Uterus (tissue), 3 donors: ENCODE measurements at regions not wholly inside any gene's neighbourhood (a gene's known extent, or its start where the extent isn't known, plus 50 kb on each side); places are given as distances from the start of the nearest gene placed in this dataset.

Experiments used
- DNase-seq, 2 donors: peaks; one replicate each; pipeline ENCODE4 v3.0.0-alpha.2; 2019 to 2020
- H3K27ac ChIP-seq, 2 donors: fragments of 200-600 bp; sonication (generic); 1 replicate in 1 of 2; 2 replicates in 1 of 2; pipeline ENCODE4 v1.5.1; 2016 to 2018
- H3K27me3 ChIP-seq, 2 donors: fragments of 200-600 bp; sonication (generic); one replicate each; pipeline ENCODE4 v1.5.1; 2018 to 2019; ENCODE audit warnings: control low read depth in 1 of 2
- H3K36me3 ChIP-seq, 2 donors: fragments of 200-600 bp; sonication (generic); one replicate each; pipeline ENCODE4 v1.5.1; 2019; ENCODE audit warnings: control low read depth in 1 of 2
- H3K4me1 ChIP-seq, 2 donors: fragments of 200-600 bp; sonication (generic); one replicate each; pipeline ENCODE4 v1.5.1; 2018 to 2019; ENCODE audit warnings: control low read depth in 1 of 2
- H3K4me3 ChIP-seq, 2 donors: fragments of 200-600 bp; sonication (generic); 1 replicate in 1 of 2; 2 replicates in 1 of 2; pipeline ENCODE4 v1.5.1; 2018 to 2019; ENCODE audit warnings: mild to moderate bottlenecking in 1 of 2
- H3K9me3 ChIP-seq, 2 donors: fragments of 200-600 bp; sonication (generic); one replicate each; pipeline ENCODE4 v1.5.1; 2019; ENCODE audit warnings: control low read depth in 1 of 2
- CTCF ChIP-seq, 4 experiments: fragments of 200-600 bp in 2 of 4; fragments of 450-650 bp in 2 of 4; sonication (generic) in 2 of 4; IDR thresholded peaks; one replicate each; pipeline ENCODE4 v1.5.1; 2016 to 2019; ENCODE audit warnings: antibody characterized with exemption in 4 of 4, mild to moderate bottlenecking in 2 of 4, moderate library complexity in 1 of 4
- POLR2A ChIP-seq, 2 donors: fragments of 450-650 bp; IDR thresholded peaks; one replicate each; pipeline ENCODE4 v1.6.1; 2016; ENCODE audit warnings: antibody characterized with exemption in 2 of 2, mild to moderate bottlenecking in 1 of 2, moderate library complexity in 1 of 2
- intact Hi-C: fragments of 100-400 bp; cut with DNase I; formaldehyde crosslinking; loops from one replicate; pipeline ENCODE4 v1.15.1; 2023; ENCODE audit warnings: low total_unique reads
- donor health status: DM: yes; HTN: yes; CAD: no.

- H3K36me3 ChIP-seq, result no peaks in the 10 kb centered on the region
- no peaks in the 10 kb centered on the region for H3K27me3 ChIP-seq
- no peaks in the 10 kb centered on the region for H3K4me1 ChIP-seq
- intact Hi-C loops, result no loop called here
- H3K27ac ChIP-seq, result no peak overlapping the region
- no peaks in the 10 kb centered on the region for H3K9me3 ChIP-seq
- no peak for DNase-seq
- TF ChIP-seq POLR2A (IDR thresholded peaks at IDR 0.05) (no peak), CTCF (IDR thresholded peaks at IDR 0.05) (no peak)
- no peak overlapping the region for H3K4me3 ChIP-seq
Measured at GRCh38 chr12:127716166-127716565, 550.8 kb upstream of the TMEM132C start.

GRCh38 chr12:127717278-127717677 lies 549.7 kb upstream of the TMEM132C start:
- intact Hi-C loops, result no loop called here

GRCh38 chr12:127720334-127720733 lies 546.6 kb upstream of the TMEM132C start:
- TF ChIP-seq CTCF (IDR thresholded peaks at IDR 0.05), result no peak
- TF ChIP-seq POLR2A (IDR thresholded peaks at IDR 0.05), result no peak
- Histone ChIP-seq H3K4me1 (no peaks in the 10 kb centered on the region), H3K27me3 (no peaks in the 10 kb centered on the region), H3K27ac (no peak overlapping the region), H3K36me3 (no peaks in the 10 kb centered on the region), H3K4me3 (no peak overlapping the region), H3K9me3 (no peaks in the 10 kb centered on the region)
- DNase-seq, result no peak
- intact Hi-C loops, result no loop called here

More at GRCh38 chr12:127717278-127717677, 549.7 kb upstream of the TMEM132C start:
- no peak for DNase-seq
- H3K9me3 ChIP-seq, result no peaks in the 10 kb centered on the region
- no peaks in the 10 kb centered on the region for H3K27me3 ChIP-seq
- no peak overlapping the region for H3K4me3 ChIP-seq
- no peaks in the 10 kb centered on the region for H3K36me3 ChIP-seq
- no peak overlapping the region for H3K27ac ChIP-seq
- TF ChIP-seq POLR2A (IDR thresholded peaks at IDR 0.05) (no peak), CTCF (IDR thresholded peaks at IDR 0.05) (no peak)
- H3K4me1 ChIP-seq, result no peaks in the 10 kb centered on the region

GRCh38 chr12:127722611-127723010 lies 544.4 kb upstream of the TMEM132C start:
- no peaks in the 10 kb centered on the region for H3K27me3 ChIP-seq
- H3K9me3 ChIP-seq, result no peaks in the 10 kb centered on the region
- intact Hi-C loops, result no loop called here
- no peak for DNase-seq
- no peak for TF ChIP-seq POLR2A (IDR thresholded peaks at IDR 0.05)
- TF ChIP-seq CTCF (IDR thresholded peaks at IDR 0.05), result no peak
- H3K4me3 ChIP-seq, result no peak overlapping the region
- no peak overlapping the region for H3K27ac ChIP-seq
- no peaks in the 10 kb centered on the region for H3K4me1 ChIP-seq
- no peaks in the 10 kb centered on the region for H3K36me3 ChIP-seq

GRCh38 chr12:127723251-127723650 lies 543.7 kb upstream of the TMEM132C start:
- H3K4me3 ChIP-seq, result no peak overlapping the region
- H3K27ac ChIP-seq, result no peak overlapping the region
- no peaks in the 10 kb centered on the region for H3K4me1 ChIP-seq
- H3K27me3 ChIP-seq, result no peaks in the 10 kb centered on the region
- no peak for DNase-seq
- H3K36me3 ChIP-seq, result no peaks in the 10 kb centered on the region
- H3K9me3 ChIP-seq, result no peaks in the 10 kb centered on the region
- intact Hi-C loops, result no loop called here
- TF ChIP-seq CTCF (IDR thresholded peaks at IDR 0.05) (no peak), POLR2A (IDR thresholded peaks at IDR 0.05) (no peak)
